ENCODE measurements at regions not wholly inside any gene's neighbourhood (a gene's known extent, or its start where the extent isn't known, plus 50 kb on each side); places are given as distances from the start of the nearest gene placed in this dataset.

GRCh38 chr14:29494312-29494711, 433.3 kb downstream of the PRKD1 start:
- H2BK120ac ChIP-seq (replicated peaks; ENCODE audit: low read depth, low read length): no peak overlapping the region
- H3K27me3 ChIP-seq (replicated peaks in 1 of 4; ENCODE audit: control insufficient read depth in 3 of 4, extremely low read depth in 1 of 4, insufficient read depth in 3 of 4, low read length in 3 of 4): no peaks in the 10 kb centered on the region
- no peak overlapping the region for H2AK5ac ChIP-seq (ENCODE audit: low read depth, low read length)
- no peak overlapping the region for H2BK5ac ChIP-seq (ENCODE audit: low read depth, low read length)
- no peaks in the 10 kb centered on the region for H3K23me2 ChIP-seq (ENCODE audit: low read depth, low read length)
- TF ChIP-seq CREB1 (IDR thresholded peaks at IDR 0.05): no peak
- no peak for TF ChIP-seq ATF3 (IDR thresholded peaks at IDR 0.05; ENCODE audit: insufficient read depth, low read depth, low read length)
- TF ChIP-seq GABPA (IDR thresholded peaks at IDR 0.05; ENCODE audit: borderline replicate concordance, insufficient read depth, low read length): no peak
- no peak for TF ChIP-seq KDM4A (IDR thresholded peaks at IDR 0.05; ENCODE audit: low read depth, low read length, severe bottlenecking)
- TF ChIP-seq SRF (IDR thresholded peaks at IDR 0.05; ENCODE audit: low read depth, low read length): no peak
- TF ChIP-seq, protein P1, sequence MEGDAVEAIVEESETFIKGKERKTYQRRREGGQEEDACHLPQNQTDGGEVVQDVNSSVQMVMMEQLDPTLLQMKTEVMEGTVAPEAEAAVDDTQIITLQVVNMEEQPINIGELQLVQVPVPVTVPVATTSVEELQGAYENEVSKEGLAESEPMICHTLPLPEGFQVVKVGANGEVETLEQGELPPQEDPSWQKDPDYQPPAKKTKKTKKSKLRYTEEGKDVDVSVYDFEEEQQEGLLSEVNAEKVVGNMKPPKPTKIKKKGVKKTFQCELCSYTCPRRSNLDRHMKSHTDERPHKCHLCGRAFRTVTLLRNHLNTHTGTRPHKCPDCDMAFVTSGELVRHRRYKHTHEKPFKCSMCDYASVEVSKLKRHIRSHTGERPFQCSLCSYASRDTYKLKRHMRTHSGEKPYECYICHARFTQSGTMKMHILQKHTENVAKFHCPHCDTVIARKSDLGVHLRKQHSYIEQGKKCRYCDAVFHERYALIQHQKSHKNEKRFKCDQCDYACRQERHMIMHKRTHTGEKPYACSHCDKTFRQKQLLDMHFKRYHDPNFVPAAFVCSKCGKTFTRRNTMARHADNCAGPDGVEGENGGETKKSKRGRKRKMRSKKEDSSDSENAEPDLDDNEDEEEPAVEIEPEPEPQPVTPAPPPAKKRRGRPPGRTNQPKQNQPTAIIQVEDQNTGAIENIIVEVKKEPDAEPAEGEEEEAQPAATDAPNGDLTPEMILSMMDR (IDR thresholded peaks at IDR 0.05; ENCODE audit: control extremely low read depth in 1 of 3, insufficient read depth in 1 of 3, low read depth in 1 of 3, low read length in 3 of 3): no peak
- no peak for TF ChIP-seq KDM1A (IDR thresholded peaks at IDR 0.05; ENCODE audit: borderline replicate concordance, low read length)
- no peaks in the 10 kb centered on the region for H3K79me1 ChIP-seq (ENCODE audit: low read depth, low read length)
- ChIA-PET POLR2A (ENCODE audit: partially characterized antibody) (no interaction called here), CTCF (ENCODE audit: partially characterized antibody) (no interaction called here)
- no peak overlapping the region for H3K23ac ChIP-seq (ENCODE audit: insufficient read length)
- no peaks in the 10 kb centered on the region for H3K4me1 ChIP-seq (replicated peaks in 1 of 4; ENCODE audit: control insufficient read depth in 3 of 4, insufficient read depth in 4 of 4, low read length in 3 of 4)
- H3K4me2 ChIP-seq (ENCODE audit: insufficient read depth in 1 of 2, low read depth in 2 of 2, low read length in 2 of 2): no peak overlapping the region
- H3K36me3 ChIP-seq (ENCODE audit: control insufficient read depth in 2 of 4, insufficient read depth in 4 of 4, low read length in 3 of 4): no peaks in the 10 kb centered on the region
- no peaks in the 10 kb centered on the region for H3K79me2 ChIP-seq (ENCODE audit: control insufficient read depth in 1 of 2, insufficient read depth in 2 of 2, low read length in 2 of 2)
- H3K4ac ChIP-seq (replicated peaks; ENCODE audit: insufficient read length, low read depth, low read length): no peak overlapping the region
- H2AFZ ChIP-seq (ENCODE audit: low read length): no peak overlapping the region
- H4K91ac ChIP-seq (replicated peaks; ENCODE audit: insufficient read length, low read length): no peak overlapping the region
- H3K9ac ChIP-seq (replicated peaks in 1 of 4; ENCODE audit: extremely low read depth in 1 of 4, low read depth in 3 of 4, low read length in 3 of 4): no peak overlapping the region
- DNase-seq (ENCODE audit: low read depth in 1 of 2, low spot score in 2 of 2) (no peak), FAIRE-seq (no peak)
- 95% methylated on average over 1 of the region's 1 CpG; no CpG with 5 or more reads in 1 of the 2 experiments for WGBS, 2 experiments (ENCODE audit: extremely low coverage in 1 of 2, insufficient coverage in 1 of 2, insufficient read length in 1 of 2, insufficient replicate concordance in 2 of 2, low coverage in 1 of 2, low lambda C conversion rate in 2 of 2, missing lambda C conversion rate in 1 of 2)
- no peak overlapping the region for H4K8ac ChIP-seq (ENCODE audit: extremely low read depth, insufficient read depth, low read length)
- no peak overlapping the region for H3K27ac ChIP-seq (ENCODE audit: low read depth, low read length)
- no peak overlapping the region for H2BK12ac ChIP-seq (ENCODE audit: low read depth, low read length)
- H2BK15ac ChIP-seq (ENCODE audit: low read length): no peak overlapping the region
- no peak overlapping the region for H2BK20ac ChIP-seq (ENCODE audit: low read length)
- H3K4me3 ChIP-seq (ENCODE audit: extremely low read depth in 1 of 4, insufficient read depth in 2 of 4, low read depth in 3 of 4, low read length in 4 of 4): no peak overlapping the region
- no peaks in the 10 kb centered on the region for H3K9me3 ChIP-seq (ENCODE audit: insufficient read depth in 2 of 2, low read depth in 1 of 2, low read length in 1 of 2)
- no peak overlapping the region for H4K5ac ChIP-seq (ENCODE audit: insufficient read length, low read depth, low read length)
- no peak overlapping the region for H3K14ac ChIP-seq (ENCODE audit: insufficient read length)
- H3K56ac ChIP-seq (replicated peaks; ENCODE audit: insufficient read length, low read depth, low read length): no peak overlapping the region
- no peak overlapping the region for H3K18ac ChIP-seq (ENCODE audit: extremely low read depth, low read length)
- H4K20me1 ChIP-seq (replicated peaks in 1 of 2; ENCODE audit: control insufficient read depth in 1 of 2, insufficient read depth in 2 of 2, low read length in 2 of 2): no peaks in the 10 kb centered on the region
